Trophoblast cell (in vitro differentiated cells and primary cell): ENCODE measurements at regions not wholly inside any gene's neighbourhood (a gene's known extent, or its start where the extent isn't known, plus 50 kb on each side); places are given as distances from the start of the nearest gene placed in this dataset.

Source experiments
- DNase-seq, 2 donors: peaks; one replicate each; pipeline ENCODE4 v3.0.0-alpha.2; 2016
- H2AFZ ChIP-seq: 2 replicates; pipeline ENCODE4 v1.6.1; 2013; ENCODE audit warnings: low read length, moderate library complexity, mild to moderate bottlenecking; ENCODE audit not compliant: insufficient read depth, poor library complexity
- H2AK5ac ChIP-seq: 2 replicates; pipeline ENCODE4 v1.6.1; 2013; ENCODE audit warnings: mild to moderate bottlenecking, low read length
- H2BK120ac ChIP-seq: 2 replicates; pipeline ENCODE4 v1.6.1; 2013; ENCODE audit warnings: low read length, mild to moderate bottlenecking, moderate library complexity; ENCODE audit not compliant: insufficient read depth, poor library complexity
- H2BK12ac ChIP-seq: 2 replicates; pipeline ENCODE4 v1.6.1; 2013; ENCODE audit warnings: mild to moderate bottlenecking, low read length, moderate library complexity
- H2BK5ac ChIP-seq: 2 replicates; pipeline ENCODE4 v1.6.1; 2013; ENCODE audit warnings: low read length, low read depth, moderate library complexity, mild to moderate bottlenecking; ENCODE audit not compliant: poor library complexity
- H3K14ac ChIP-seq: 2 replicates; pipeline ENCODE4 v1.6.1; 2013; ENCODE audit warnings: mild to moderate bottlenecking, low read length
- H3K18ac ChIP-seq: 2 replicates; pipeline ENCODE4 v1.6.1; 2013; ENCODE audit warnings: mild to moderate bottlenecking, low read length
- H3K23ac ChIP-seq: 2 replicates; pipeline ENCODE4 v1.6.1; 2013; ENCODE audit warnings: low read length
- H3K27ac ChIP-seq: 2 replicates; pipeline ENCODE4 v1.5.1; 2013; ENCODE audit warnings: low read depth, mild to moderate bottlenecking, inconsistent platforms, low read length, moderate library complexity
- H3K27me3 ChIP-seq: 2 replicates; pipeline ENCODE4 v1.6.1; 2013; ENCODE audit warnings: inconsistent platforms, mild to moderate bottlenecking, low read length, moderate library complexity; ENCODE audit not compliant: insufficient read depth
- H3K36me3 ChIP-seq, 2 experiments: 1 replicate in 1 of 2; 2 replicates in 1 of 2; pipeline ENCODE4 v1.6.1; 2013; ENCODE audit warnings: low read length in 2 of 2, mild to moderate bottlenecking in 2 of 2, moderate library complexity in 1 of 2; ENCODE audit not compliant: insufficient read depth in 2 of 2, control insufficient read depth in 1 of 2
- H3K4ac ChIP-seq: 2 replicates; pipeline ENCODE4 v1.6.1; 2013; ENCODE audit warnings: low read depth, mild to moderate bottlenecking, low read length, moderate library complexity
- H3K4me1 ChIP-seq, 2 experiments: 1 replicate in 1 of 2; 2 replicates in 1 of 2; pipeline ENCODE4 v1.6.1; 2013; ENCODE audit warnings: low read length in 2 of 2, mild to moderate bottlenecking in 2 of 2, moderate library complexity in 1 of 2; ENCODE audit not compliant: insufficient read depth in 2 of 2, control insufficient read depth in 1 of 2
- H3K4me2 ChIP-seq: 2 replicates; pipeline ENCODE4 v1.6.1; 2013; ENCODE audit warnings: inconsistent platforms, mild to moderate bottlenecking, low read length, moderate library complexity
- H3K4me3 ChIP-seq: 2 replicates; pipeline ENCODE4 v1.5.1; 2013; ENCODE audit warnings: mild to moderate bottlenecking, low read depth, low read length, inconsistent platforms
- H3K79me1 ChIP-seq: one replicate; pipeline ENCODE4 v1.6.1; 2013; ENCODE audit warnings: low read length
- H3K79me2 ChIP-seq: 2 replicates; pipeline ENCODE4 v1.6.1; 2013; ENCODE audit warnings: low read length, mild to moderate bottlenecking; ENCODE audit not compliant: control insufficient read depth, insufficient read depth, poor library complexity
- H3K9ac ChIP-seq: 2 replicates; pipeline ENCODE4 v1.6.1; 2013; ENCODE audit warnings: mild to moderate bottlenecking, low read length
- H3K9me3 ChIP-seq: 2 replicates; pipeline ENCODE4 v1.6.1; 2013; ENCODE audit warnings: low read depth, mild to moderate bottlenecking, control low read depth, inconsistent platforms, low read length; ENCODE audit not compliant: insufficient read depth
- H4K12ac ChIP-seq: 2 replicates; pipeline ENCODE4 v1.6.1; 2013; ENCODE audit warnings: low read depth, mild to moderate bottlenecking, low read length, moderate library complexity
- H4K8ac ChIP-seq: 2 replicates; pipeline ENCODE4 v1.6.1; 2013; ENCODE audit warnings: low read depth, mild to moderate bottlenecking, low read length, moderate library complexity
- H4K91ac ChIP-seq: one replicate; pipeline ENCODE4 v1.6.1; 2013; ENCODE audit warnings: low read depth, mild to moderate bottlenecking, low read length, moderate library complexity
- WGBS: extraction: QIAGEN DNeasy Blood & Tissue Kit; methylation state at CpG from one replicate; pipeline ENCODE4 v1.1.7; 2013; ENCODE audit warnings: missing lambda C conversion rate; ENCODE audit not compliant: insufficient read length, insufficient coverage; ENCODE audit errors: extremely low coverage; 5-methylcytosine and 5-hydroxymethylcytosine counted together

- H3K23ac ChIP-seq, result no peak overlapping the region
- no peak overlapping the region for H3K9ac ChIP-seq
- H3K9me3 ChIP-seq, result no peaks in the 10 kb centered on the region
- no peak overlapping the region for H2AFZ ChIP-seq
- H3K27me3 ChIP-seq, result no peaks in the 10 kb centered on the region
- no peak overlapping the region for H4K8ac ChIP-seq
- H2AK5ac ChIP-seq, result no peak overlapping the region
- H3K4me3 ChIP-seq, result no peak overlapping the region
- no peak overlapping the region for H3K14ac ChIP-seq
- peak overlapping the region; percentile 30 for H3K4me2 ChIP-seq
- H2BK5ac ChIP-seq, result no peak overlapping the region
- H3K79me1 ChIP-seq, result no peaks in the 10 kb centered on the region
- DNase-seq, result no peak
- H3K4me1 ChIP-seq, result peaks cover 0 to 4% of the 10 kb centered on the region in 2 experiments
- no peak overlapping the region for H2BK120ac ChIP-seq
- H2BK12ac ChIP-seq, result no peak overlapping the region
- no peak overlapping the region for H4K91ac ChIP-seq
- H3K4ac ChIP-seq, result no peak overlapping the region
- H3K36me3 ChIP-seq, result no peaks in the 10 kb centered on the region
- H4K12ac ChIP-seq, result no peak overlapping the region
- no peaks in the 10 kb centered on the region for H3K79me2 ChIP-seq
- WGBS, result no CpG with 5 or more reads among the region's 2 CpGs
- H3K18ac ChIP-seq, result no peak overlapping the region
- no peak overlapping the region for H3K27ac ChIP-seq
Measured at GRCh38 chr13:104799152-104799551, 1732.9 kb upstream of the SLC10A2 start.

- H3K27me3 ChIP-seq, result no peaks in the 10 kb centered on the region
- peaks cover 0 to 4% of the 10 kb centered on the region in 2 experiments for H3K4me1 ChIP-seq
- no peak overlapping the region for H3K27ac ChIP-seq
- no peak overlapping the region for H3K9ac ChIP-seq
- no peak overlapping the region for H4K8ac ChIP-seq
- H3K4me2 ChIP-seq, result no peak overlapping the region
- no peak overlapping the region for H2BK120ac ChIP-seq
- no peak overlapping the region for H4K91ac ChIP-seq
- WGBS, result no CpG with 5 or more reads among the region's 1 CpG
- H3K79me1 ChIP-seq, result no peaks in the 10 kb centered on the region
- H2BK12ac ChIP-seq, result no peak overlapping the region
- H3K4ac ChIP-seq, result no peak overlapping the region
- H3K14ac ChIP-seq, result no peak overlapping the region
- no peaks in the 10 kb centered on the region for H3K36me3 ChIP-seq
- H4K12ac ChIP-seq, result no peak overlapping the region
- H2BK5ac ChIP-seq, result no peak overlapping the region
- H3K23ac ChIP-seq, result no peak overlapping the region
- no peaks in the 10 kb centered on the region for H3K79me2 ChIP-seq
- H3K4me3 ChIP-seq, result no peak overlapping the region
- H2AFZ ChIP-seq, result no peak overlapping the region
- DNase-seq, result no peak
- H3K18ac ChIP-seq, result no peak overlapping the region
- no peaks in the 10 kb centered on the region for H3K9me3 ChIP-seq
- no peak overlapping the region for H2AK5ac ChIP-seq
Measured at GRCh38 chr13:104798486-104798885, 1732.3 kb upstream of the SLC10A2 start.

GRCh38 chr13:104796581-104796980 lies 1730.4 kb upstream of the SLC10A2 start:
- Histone ChIP-seq H3K23ac (no peak overlapping the region), H4K12ac (no peak overlapping the region), H3K79me1 (no peaks in the 10 kb centered on the region), H3K27me3 (no peaks in the 10 kb centered on the region), H3K4me2 (no peak overlapping the region), H3K9ac (no peak overlapping the region), H3K14ac (no peak overlapping the region), H3K18ac (no peak overlapping the region), H3K27ac (no peak overlapping the region), H3K9me3 (no peaks in the 10 kb centered on the region), H2AK5ac (no peak overlapping the region), H3K4ac (no peak overlapping the region), H3K79me2 (no peaks in the 10 kb centered on the region), H3K4me3 (no peak overlapping the region), H3K36me3 (no peaks in the 10 kb centered on the region), H4K91ac (no peak overlapping the region), H3K4me1 (peaks cover 0 to 4% of the 10 kb centered on the region in 2 experiments), H2AFZ (no peak overlapping the region), H2BK5ac (no peak overlapping the region), H2BK12ac (no peak overlapping the region), H2BK120ac (no peak overlapping the region), H4K8ac (no peak overlapping the region)
- no CpG with 5 or more reads among the region's 2 CpGs for WGBS
- DNase-seq, result peak in 1 of 2 donors; percentile 21

DNA sequence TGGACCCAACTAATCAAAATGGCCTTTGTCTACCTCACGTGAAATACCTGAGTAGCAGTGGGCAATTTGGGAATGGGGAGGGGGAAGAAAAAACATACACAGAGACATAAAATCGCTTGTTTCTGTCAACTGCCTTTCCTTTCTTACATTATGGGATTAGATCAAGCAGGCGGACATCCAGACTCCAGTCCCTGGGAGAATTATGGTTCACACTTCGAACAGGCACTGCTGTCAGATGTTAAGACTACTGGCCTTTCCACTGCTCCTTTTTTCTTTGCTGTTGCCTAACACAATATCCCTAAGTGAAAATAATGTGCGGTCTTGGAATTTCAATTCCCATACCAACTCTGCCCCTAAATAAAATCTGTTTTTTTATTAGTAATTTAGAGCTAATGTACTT lies 1719.7 kb upstream of the SLC10A2 start:
- Histone ChIP-seq H2BK12ac (no peak overlapping the region), H3K23ac (no peak overlapping the region), H3K4me1 (no peaks in the 10 kb centered on the region), H3K79me1 (no peaks in the 10 kb centered on the region), H4K91ac (no peak overlapping the region), H3K79me2 (no peaks in the 10 kb centered on the region), H4K12ac (no peak overlapping the region), H2BK120ac (no peak overlapping the region), H3K9me3 (peaks cover 3% of the 10 kb centered on the region), H3K9ac (no peak overlapping the region), H3K36me3 (no peaks in the 10 kb centered on the region), H3K4me3 (no peak overlapping the region), H2AK5ac (no peak overlapping the region), H2BK5ac (no peak overlapping the region), H3K14ac (no peak overlapping the region), H2AFZ (no peak overlapping the region), H3K4me2 (no peak overlapping the region), H3K27me3 (no peaks in the 10 kb centered on the region), H3K18ac (no peak overlapping the region), H3K4ac (no peak overlapping the region), H3K27ac (no peak overlapping the region), H4K8ac (no peak overlapping the region)
- WGBS, result no CpG with 5 or more reads among the region's 5 CpGs
- no peak for DNase-seq
